Tibial nerve (tissue), 3 donors: ENCODE measurements at regions not wholly inside any gene's neighbourhood (a gene's known extent, or its start where the extent isn't known, plus 50 kb on each side); places are given as distances from the start of the nearest gene placed in this dataset.

ENCODE experiments used
- CTCF ChIP-seq, 5 experiments: fragments of 200-600 bp in 3 of 5; fragments of 450-650 bp in 2 of 5; sonication (generic) in 3 of 5; IDR thresholded peaks; one replicate each; pipeline ENCODE4 v1.5.1; 2016 to 2019; ENCODE audit warnings: antibody characterized with exemption in 5 of 5, mild to moderate bottlenecking in 3 of 5, moderate library complexity in 2 of 5
- POLR2A ChIP-seq, 2 donors: fragments of 450-650 bp; IDR thresholded peaks; one replicate each; pipeline ENCODE4 v1.6.1; 2017; ENCODE audit warnings: antibody characterized with exemption in 2 of 2, mild to moderate bottlenecking in 2 of 2, moderate library complexity in 2 of 2

- TF ChIP-seq CTCF (IDR thresholded peaks at IDR 0.05) (no peak), POLR2A (IDR thresholded peaks at IDR 0.05) (no peak)
These were observed 588.9 kb downstream of the MFSD1 start for GRCh38 chr3:159390656-159391212.
